ENCODE measurements at regions not wholly inside any gene's neighbourhood (a gene's known extent, or its start where the extent isn't known, plus 50 kb on each side); places are given as distances from the start of the nearest gene placed in this dataset.

DNA sequence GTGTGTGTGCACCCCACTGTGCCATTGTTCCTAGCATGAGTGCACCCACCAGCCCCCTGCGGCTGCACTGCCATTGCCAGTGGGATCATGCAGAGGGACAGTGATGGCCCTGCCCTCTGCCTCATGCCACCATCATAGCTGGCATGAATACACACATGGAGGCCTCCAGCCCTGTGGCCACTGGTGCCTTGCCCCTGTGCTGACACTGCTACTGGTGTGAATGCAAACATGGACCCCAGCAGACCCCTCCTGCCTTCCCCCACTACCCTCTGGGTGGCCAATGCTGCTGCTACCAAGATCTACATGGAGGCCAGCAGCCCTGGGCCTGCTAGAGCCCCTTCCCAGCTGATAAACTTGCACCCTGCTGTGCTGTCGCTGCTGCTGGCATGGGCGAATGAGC is 995.5 kb upstream of the GOT2 start:
- DNase-seq (ENCODE audit: low read depth) = no peak

DNA sequence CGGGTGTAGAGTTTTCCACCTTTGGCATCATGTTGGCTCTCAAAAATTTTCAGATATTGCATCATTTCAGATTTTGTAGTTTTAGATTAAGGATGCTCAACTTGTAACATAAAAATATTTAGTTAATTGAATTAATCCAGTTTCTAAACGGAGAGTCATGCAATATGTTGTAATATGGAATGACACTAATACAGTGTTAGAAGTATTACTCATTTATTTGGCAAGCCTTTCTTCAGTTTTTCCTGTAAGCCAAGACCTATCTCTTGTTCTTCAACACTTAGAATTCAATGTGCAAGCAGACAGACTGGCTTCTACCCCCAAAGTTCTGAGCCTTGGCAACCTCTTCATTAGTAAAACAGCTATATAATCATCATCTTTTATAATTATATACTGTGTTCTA is 985.0 kb upstream of the GOT2 start:
- no peak for DNase-seq (ENCODE audit: low read depth)

DNA sequence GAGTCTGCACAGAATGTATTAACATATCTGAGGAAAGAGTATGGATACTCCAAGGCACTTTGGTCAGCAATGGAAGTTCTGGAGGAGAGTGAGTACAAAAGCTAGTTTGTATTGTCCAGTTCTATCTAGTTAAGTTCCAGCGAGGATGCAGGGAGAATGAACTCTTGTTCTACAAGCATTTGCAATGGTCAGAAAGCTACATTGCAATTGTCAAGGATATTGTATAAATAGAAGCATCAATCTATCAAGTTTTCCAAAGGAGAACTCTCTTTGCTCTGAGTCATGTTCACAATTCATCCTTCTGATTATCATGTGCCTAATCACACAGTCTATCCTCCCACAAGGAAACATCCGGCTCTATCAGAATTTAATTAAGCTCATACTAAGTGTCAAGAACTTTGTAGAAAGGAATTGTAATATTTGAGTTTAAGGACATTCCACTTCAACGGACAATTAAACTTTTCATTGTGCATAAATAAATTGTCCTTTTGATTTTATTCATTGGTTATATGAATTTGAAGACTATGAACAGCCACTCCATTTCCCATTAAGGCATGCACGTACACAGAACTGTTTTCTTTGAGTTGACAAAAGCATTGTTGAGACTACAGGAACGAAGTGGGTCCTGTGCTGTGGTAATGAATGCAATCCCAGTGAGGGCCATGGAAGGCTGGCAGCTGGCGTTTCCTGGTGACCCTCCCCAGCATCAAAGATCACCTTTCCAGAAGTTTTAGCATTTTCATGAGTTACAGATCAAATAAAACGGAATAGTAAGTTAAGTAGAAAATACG is 973.5 kb upstream of the GOT2 start:
- DNase-seq (ENCODE audit: low read depth) = no peak

DNA sequence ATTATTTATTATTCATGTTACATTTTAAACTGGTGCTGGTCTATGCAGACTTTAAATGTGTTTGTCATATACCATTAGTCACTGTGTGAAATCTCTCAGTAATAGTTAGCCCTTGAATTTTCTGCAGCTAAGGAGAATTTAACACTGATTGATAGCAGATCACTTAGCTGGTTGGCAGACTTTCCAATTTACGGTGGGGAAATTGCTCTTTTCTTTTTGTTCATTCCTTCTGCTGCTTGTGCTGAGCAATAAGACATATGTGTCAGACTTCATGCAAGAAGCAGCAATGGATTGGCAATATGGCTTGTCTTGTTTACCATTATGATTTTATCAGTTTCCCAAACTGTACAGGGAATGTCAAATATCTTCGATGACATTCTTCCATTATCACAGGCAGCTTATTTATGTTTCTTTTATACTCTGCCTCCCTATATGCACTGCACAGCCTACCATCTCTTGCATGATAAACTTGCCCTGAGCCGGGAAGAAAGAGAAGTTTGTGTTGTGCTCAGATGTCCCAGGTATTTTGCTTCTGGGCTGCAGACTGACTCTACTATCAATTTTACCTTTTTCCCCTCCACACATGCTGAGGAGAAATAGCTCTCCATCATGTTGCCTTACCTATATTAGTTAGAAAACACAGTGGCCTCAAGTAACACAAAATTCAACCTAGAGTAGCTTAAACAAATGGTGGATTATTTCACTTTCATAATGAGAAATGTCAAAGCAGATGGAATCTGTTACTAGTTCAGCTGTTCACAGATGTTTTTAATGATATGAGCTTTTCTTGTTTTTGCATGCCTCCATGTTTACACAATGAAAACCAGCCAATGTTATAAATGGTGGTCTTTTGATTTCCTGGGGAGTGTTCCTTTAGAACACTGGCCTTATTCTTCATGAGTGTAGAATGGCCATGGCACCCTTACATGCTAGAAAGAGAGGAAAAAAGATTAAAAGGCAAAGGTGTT is 968.1 kb upstream of the GOT2 start:
- no peak for DNase-seq (ENCODE audit: low read depth)

DNA sequence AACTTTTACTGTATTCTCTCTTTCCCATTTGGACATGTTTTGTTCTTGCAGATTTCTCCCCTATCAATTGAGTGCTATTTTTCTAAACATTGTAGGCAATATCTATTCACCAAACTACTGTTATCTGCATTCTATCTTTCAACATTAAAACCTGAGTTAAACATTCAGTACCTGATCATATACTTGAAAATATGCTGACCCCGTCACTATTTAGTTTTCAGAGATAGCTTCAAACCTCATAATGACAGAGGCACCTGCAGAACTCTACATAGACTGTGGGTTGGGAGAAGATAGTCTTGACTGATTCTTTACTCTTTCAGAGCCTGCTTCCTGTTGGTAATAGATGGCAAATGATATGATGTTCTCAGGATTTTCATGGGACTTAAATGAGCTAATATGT is 965.7 kb upstream of the GOT2 start:
- no peak for DNase-seq (ENCODE audit: low read depth)

DNA sequence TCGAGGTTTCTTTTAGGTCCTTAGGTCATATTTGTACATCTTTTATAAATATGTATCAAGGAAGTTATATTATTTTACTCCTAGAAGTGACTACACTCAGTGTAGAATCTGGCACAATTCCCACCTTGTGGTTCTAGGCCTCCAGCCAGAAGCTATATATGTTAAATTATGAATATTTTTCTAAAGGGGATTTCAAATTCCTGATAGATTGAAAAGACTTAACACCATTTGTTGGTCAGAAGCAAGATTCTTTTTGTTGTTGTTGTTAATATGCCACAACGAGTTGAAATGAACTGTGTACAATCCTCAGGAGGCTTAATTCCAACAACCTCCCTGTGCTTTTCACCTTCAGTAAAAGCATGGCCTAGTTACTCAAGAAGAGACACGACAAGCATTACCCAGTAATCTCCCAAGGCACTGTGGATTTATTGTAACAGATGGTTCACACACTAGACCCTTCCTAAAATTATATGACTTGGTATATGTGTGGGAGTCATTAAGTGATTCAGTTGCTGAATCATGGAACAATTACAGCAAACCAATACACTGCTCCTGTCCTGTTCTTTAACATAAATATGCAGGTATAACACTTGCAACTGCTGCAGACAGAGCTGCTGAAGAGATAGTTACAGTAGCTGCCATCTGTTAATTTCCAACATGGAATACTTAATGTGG is 964.4 kb upstream of the GOT2 start:
- DNase-seq (ENCODE audit: low read depth) = no peak

DNA sequence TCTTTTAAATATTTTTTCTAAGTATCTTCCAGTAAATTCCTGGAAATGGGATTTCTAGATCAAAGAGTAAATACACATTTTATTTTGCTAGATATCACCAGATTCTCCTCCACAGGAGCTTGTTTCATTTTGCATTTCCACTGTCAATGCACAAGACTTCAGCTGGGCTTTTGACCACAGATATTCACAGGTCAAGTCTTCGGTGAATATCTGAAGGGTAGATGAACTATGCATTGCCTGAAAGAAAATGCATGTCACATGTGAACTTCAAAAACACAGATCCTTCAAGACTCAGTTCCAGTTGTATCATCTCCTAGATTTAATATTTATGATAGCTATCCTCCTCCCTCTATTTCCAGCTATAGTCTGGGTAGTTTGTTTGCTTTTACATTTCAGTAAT is 963.6 kb upstream of the GOT2 start:
- DNase-seq (ENCODE audit: low read depth) = no peak

DNA sequence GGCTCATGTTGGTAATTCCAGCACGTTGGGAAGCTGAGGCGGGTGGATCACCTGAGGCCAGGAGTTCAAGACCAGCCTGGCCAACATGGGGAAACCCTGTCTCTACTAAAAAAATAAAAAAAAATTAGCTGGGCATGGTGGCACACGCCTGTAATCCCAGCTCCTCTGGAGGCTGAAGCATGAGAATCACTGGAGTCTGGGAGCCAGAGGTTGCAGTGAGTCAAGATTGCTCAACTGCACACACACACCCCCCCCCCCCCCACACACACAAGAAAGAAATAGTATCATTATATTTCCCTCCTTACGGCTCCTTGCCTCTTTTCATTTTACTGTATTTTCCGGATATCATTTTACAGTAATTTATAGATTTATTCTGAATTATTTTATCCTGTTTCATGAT is 963.1 kb upstream of the GOT2 start:
- DNase-seq (ENCODE audit: low read depth) = no peak

DNA sequence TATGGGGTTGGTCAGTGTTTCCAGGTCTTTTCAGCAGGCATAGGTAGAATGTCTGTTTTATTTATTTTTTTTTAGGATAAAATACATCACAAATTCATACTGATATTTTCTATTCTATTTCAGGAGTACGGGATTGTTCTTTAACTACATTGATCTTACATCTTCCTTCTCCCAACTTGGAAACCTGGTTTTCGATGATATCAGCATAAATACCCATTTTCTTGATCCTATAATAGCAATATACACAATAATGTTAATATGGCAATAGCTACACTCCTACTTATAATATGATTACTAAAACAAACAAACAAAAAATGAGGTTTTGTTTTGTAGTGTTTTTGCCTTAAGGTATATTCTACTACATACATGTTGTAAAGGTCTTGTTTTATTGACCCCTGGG is 962.4 kb upstream of the GOT2 start:
- DNase-seq (ENCODE audit: low read depth) = no peak

DNA sequence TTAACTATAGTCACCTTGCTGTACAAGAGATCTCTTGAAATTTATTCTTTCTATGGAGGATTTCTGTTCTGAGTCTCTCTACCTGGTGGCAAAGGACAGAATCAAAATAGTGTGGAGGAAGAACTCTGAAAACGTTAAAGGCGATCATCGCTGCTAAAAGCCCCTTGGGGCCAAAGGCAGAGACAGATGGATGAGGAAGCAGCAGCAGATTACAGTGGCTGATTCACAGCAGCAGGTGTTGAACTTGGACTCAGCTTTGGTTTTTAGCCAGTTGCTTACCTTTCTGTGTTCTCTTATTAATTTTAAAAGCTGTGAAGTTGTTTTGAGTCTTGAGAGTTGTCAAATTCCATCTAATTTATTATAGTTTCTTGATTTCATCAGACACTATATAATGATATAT is 956.1 kb upstream of the GOT2 start:
- no peak for DNase-seq (ENCODE audit: low read depth)

DNA sequence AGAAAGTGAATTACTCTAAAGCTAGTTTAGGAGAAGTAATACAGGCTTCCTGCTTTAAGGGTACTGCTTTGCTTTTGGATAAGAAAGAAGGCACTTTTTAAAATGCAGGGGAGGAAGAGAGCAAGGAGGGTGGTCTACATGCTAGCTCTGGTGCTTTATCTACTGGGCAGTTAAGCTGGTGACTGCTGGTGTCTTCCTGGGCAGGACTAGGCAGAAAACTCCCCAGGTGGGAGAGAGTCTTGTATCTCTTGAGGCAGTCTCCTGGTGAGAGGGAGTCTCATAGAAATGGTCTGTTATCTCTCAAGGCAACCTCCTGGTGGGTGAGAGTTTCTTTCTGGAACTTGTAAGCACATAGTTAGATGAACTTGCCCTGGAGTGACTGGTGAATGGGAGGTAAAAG is 953.9 kb upstream of the GOT2 start:
- no peak for DNase-seq (ENCODE audit: low read depth)

DNA sequence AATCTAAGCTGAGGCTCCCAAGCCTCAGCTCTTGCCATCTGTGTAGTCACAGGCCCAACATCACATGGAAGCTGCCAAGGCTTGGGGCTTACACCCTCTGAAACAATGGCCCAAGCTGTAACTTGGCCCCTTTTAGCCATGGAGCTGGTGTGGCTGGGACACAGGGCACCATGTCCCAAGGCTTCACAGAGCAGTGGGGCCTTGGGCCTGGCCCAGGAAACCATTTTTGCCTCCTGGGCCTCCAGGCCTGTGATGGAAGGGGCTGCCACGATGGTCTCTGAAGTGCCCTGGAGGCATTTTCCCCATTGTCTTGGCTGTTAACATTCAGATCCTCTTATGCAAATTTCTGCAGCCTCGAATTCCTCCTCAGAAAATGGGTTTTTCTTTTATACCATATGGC is 952.3 kb upstream of the GOT2 start:
- DNase-seq (ENCODE audit: low read depth) = no peak

DNA sequence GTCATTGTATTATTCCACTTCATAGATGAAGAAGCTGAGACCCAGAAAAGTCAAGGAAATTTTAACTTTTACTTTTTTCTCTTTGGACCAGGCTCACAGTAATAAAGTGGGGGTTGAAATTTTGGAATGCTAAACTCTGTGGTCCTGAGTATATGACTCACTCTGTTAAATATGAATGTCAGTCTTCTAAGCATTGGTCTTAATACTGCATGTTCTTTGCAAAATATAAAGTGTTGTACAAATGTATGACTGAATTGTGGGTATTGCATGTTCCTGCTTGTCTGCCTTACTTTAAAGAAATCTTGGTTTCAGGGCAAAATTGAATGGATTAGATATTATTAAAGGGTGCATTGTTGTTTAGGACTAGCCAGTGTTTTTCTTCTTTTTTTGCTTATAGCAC is 950.8 kb upstream of the GOT2 start:
- no peak for DNase-seq (ENCODE audit: low read depth)

DNA sequence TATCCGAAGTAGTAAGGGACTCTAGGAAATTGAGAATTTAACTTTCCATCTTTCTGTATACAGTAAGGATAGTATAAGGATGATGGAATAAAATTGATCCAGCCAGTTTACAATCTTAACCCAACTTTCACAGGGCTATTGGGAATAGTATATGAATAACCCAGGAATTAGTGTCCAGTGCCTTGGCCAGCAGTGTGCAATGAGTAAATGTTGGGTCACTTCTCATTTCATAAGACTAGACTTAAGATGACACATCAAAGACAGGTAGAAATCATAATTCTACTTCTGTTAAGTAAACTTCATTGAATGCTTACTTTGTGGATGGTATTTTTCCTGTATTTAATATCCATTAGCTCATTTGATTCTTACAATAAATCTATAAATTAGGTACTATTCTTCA is 949.6 kb upstream of the GOT2 start:
- no peak for DNase-seq (ENCODE audit: low read depth)

DNA sequence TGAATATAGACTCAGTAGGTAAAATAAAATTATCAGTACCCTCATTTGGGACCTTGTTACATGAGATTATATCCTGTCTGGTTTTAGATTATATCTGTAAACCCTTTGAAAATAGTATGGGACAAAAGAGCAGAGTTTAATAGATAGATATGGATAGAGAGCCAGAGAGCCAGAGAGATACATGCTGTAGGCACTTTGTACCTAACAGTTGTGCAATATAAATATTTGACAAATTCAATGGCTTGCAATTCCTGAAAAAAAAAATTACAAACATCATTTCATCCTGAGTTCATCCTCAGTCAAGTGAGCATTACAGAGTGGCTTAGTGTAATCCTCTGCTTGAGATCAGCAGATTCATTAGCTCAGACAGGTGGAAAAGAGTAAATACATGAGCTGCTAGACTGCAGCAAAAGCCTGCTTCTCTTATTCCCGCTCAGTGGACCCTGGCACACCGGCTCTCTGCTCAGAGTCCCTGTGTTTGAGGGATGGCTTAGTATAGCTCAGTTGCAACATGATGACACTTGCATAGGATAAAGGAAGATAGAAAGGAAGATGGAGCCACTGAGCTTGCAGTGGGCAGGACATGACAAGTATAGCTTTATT is 931.6 kb upstream of the GOT2 start:
- no peak for DNase-seq (ENCODE audit: low read depth)

DNA sequence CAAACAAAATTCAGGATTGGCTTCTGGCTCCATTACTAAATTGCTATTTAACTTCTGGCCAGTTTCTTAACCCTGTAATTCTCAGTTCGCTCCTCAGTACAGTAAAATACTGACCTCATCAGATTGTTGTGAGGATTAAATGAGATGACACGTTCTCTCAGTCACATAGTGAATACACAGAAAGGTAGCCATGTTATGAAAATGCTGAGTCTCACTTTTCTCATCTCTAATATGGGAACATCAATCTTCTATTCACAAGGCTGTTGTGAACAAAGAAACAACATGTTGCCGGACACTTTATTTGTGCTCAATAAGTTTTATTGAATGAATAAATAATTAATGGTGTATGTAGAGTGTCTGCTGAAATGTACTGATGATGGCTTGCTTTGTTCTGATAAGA is 924.5 kb upstream of the GOT2 start:
- no peak for DNase-seq (ENCODE audit: low read depth)

DNA sequence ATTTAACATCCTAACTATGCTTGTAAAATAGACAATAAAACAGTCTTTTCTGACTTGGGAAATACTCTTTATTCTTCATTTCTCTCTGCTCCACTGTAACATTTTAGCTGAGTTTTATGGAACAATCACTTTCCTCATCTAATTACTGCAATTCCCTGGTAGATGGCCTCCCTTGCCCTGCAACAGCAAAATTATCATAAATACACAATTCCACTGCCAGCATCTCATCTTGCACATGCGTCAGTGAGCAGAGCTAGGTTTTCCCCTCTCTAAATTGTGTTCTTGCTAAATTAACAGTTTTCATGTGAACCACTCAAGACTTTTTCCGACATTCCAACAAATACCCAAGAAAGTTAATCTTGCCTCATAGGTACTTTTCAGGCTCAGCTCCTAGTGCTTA is 920.9 kb upstream of the GOT2 start:
- no peak for DNase-seq (ENCODE audit: low read depth)

DNA sequence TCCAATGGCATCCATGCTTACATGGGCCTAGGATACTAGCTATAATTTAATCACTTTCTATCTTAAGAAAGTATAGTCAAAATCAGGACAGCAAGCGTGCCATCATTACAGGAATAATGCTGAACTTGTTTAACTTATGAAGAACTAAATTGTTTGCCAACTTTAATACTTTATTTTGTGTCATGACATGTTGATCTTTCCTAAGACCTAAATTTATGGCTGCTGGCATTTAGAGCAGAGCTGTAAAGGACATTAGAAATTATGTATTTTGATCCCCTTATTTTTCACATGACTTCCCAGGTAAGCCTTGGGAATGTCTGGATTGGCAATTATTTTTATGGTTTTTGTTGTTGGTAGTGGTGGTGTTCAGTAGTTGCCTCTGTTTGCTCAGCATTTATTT is 920.3 kb upstream of the GOT2 start:
- DNase-seq (ENCODE audit: low read depth) = no peak

DNA sequence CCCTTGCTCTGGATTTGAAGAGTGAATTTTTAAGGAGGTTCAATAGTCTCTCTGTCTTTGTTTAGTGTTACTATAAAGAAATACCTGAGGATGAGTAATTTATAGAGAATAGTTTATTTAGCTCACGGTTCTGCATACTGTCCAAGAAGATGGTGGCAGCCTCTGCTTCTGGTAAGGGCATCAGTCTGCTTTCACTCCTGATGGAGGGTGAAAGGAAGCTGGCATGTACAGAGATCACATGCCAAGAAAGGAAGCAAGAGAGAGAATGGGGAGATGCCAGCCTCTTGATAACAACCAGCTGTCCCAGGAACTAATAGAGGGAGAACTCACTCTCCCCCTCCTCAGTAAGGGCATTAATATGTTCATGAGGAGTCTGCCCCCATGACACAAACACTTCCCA is 917.5 kb upstream of the GOT2 start:
- no peak for DNase-seq (ENCODE audit: low read depth)

DNA sequence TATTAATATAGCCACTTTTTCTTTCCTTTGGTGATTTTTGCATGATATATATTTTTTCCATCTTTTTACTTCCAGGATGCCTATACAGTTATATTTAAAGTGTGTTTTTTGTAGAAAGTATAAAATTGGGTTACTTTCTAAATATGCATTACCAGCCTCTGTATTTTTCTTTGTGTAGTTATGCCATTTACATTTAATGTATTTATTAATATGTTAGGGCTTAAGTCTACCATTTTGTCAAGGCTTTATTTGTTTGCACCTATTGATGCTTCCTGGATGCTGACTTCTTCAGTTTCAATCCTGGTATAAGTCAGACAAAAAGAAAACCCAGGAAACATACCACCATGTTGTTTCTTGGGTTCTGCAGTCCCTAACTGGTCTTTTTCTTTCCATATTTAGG is 911.1 kb upstream of the GOT2 start:
- DNase-seq (ENCODE audit: low read depth) = no peak

DNA sequence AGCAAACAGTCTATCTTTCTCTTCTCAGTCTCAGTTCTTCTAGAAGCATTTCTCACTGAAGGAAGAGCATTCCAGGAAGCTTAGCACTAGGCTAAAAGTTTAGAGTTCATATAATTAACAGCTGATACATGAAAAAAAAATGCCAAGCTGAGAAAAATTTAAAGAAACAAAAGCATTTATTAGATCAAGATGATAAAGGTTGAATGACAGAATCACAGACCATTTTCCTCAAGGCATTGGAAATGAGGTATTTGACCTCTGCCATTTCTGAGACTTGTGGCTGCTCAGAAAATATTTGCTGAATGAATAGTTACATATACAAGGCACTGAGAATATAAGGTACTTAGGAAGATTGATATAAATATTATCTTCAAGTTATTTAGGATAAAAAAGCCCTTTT is 901.6 kb upstream of the GOT2 start:
- DNase-seq (ENCODE audit: low read depth) = no peak

DNA sequence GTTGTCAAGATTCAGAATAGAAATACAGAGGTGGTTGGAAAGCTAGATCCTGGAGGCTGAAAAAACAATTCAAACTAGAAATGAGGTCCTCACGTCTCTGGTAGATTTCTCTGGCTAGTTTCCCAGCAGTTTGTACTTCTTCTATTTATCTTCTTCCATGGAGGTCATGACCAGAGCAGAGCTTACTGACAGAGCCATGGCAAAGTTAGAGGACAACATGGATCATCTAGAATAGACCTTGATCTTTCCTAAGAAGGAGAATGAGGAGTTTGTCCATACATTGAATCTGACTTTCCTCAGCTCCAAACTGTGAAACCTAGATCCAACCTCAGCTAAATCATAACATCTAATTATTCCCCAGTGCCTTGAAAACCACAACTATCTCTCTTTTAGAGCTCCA is 900.8 kb upstream of the GOT2 start:
- DNase-seq (ENCODE audit: low read depth) = no peak

All from Daoy (cell line).